OCI-LY3 (cell line): ENCODE measurements at regions not wholly inside any gene's neighbourhood (a gene's known extent, or its start where the extent isn't known, plus 50 kb on each side); places are given as distances from the start of the nearest gene placed in this dataset.

ENCODE experiments used
- EZH2phosphoT487 ChIP-seq: fragments of 200-600 bp; shearing (Covaris generic); IDR thresholded peaks from 2 replicates; pipeline ENCODE4 v1.6.1; 2018; ENCODE audit warnings: antibody characterized with exemption, mixed run types, low read depth
- TF ChIP-seq, protein P1 (sequence below): fragments of 200-600, 300-600 bp; sonication (generic); IDR thresholded peaks from 2 replicates; pipeline ENCODE4 v1.5.1; 2014; ENCODE audit warnings: antibody characterized with exemption, low read length, low read depth

DNA sequence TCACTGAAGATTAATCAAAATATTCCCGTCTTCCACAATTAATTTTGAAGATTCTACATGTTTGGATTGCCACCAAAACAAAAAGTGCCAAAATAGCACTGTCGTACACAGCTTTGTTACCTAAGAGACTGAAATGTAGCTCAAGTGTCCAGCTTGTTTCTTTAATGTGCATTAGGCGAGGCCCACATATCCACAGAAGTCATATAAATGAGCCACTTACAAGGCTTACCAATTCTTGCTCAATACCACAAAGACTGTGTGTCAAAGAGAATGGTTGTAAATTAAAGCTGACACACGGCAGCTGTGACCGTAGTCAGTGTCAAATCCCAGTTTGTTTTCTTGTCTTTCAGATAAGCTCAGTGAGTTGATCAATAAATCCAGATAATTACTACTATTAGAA lies 639.4 kb upstream of the TBL1XR1 start:
- TF ChIP-seq, protein P1, sequence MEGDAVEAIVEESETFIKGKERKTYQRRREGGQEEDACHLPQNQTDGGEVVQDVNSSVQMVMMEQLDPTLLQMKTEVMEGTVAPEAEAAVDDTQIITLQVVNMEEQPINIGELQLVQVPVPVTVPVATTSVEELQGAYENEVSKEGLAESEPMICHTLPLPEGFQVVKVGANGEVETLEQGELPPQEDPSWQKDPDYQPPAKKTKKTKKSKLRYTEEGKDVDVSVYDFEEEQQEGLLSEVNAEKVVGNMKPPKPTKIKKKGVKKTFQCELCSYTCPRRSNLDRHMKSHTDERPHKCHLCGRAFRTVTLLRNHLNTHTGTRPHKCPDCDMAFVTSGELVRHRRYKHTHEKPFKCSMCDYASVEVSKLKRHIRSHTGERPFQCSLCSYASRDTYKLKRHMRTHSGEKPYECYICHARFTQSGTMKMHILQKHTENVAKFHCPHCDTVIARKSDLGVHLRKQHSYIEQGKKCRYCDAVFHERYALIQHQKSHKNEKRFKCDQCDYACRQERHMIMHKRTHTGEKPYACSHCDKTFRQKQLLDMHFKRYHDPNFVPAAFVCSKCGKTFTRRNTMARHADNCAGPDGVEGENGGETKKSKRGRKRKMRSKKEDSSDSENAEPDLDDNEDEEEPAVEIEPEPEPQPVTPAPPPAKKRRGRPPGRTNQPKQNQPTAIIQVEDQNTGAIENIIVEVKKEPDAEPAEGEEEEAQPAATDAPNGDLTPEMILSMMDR = no peak
- TF ChIP-seq EZH2phosphoT487 = no peak
